OCI-LY1 (cell line): ENCODE measurements at regions not wholly inside any gene's neighbourhood (a gene's known extent, or its start where the extent isn't known, plus 50 kb on each side); places are given as distances from the start of the nearest gene placed in this dataset.

Experiments used
- H2AFZ ChIP-seq: fragments of 200-600 bp; sonication (generic), shearing (Covaris generic); 2 replicates; pipeline ENCODE4 v1.6.0; 2014; ENCODE audit warnings: antibody characterized with exemption, mild to moderate bottlenecking, low read length
- H3F3A ChIP-seq: fragments of 200-600 bp; sonication (generic), shearing (Covaris generic); 2 replicates; pipeline ENCODE4 v1.6.0; 2014; ENCODE audit warnings: mild to moderate bottlenecking, antibody characterized with exemption, low read length, moderate library complexity; ENCODE audit not compliant: insufficient read depth
- H3K27ac ChIP-seq: fragments of 200-600 bp; sonication (generic); 2 replicates; pipeline ENCODE4 v1.5.1; 2014; ENCODE audit warnings: low read length, mixed run types, mild to moderate bottlenecking, low read depth; ENCODE audit not compliant: poor library complexity, severe bottlenecking
- H3K27me3 ChIP-seq: fragments of 200-600 bp; sonication (generic); 2 replicates; pipeline ENCODE4 v1.6.0; 2014; ENCODE audit warnings: antibody characterized with exemption, mild to moderate bottlenecking, low read length, moderate library complexity; ENCODE audit not compliant: insufficient read depth
- H3K36me3 ChIP-seq: fragments of 200-600 bp; sonication (generic); 2 replicates; pipeline ENCODE4 v1.6.1; 2014; ENCODE audit warnings: mild to moderate bottlenecking, antibody characterized with exemption, low read length, moderate library complexity, mixed read lengths; ENCODE audit not compliant: insufficient read depth
- H3K4me1 ChIP-seq: fragments of 200-600 bp; sonication (generic); 2 replicates; pipeline ENCODE4 v1.5.1; 2014; ENCODE audit warnings: mild to moderate bottlenecking, low read length, moderate library complexity; ENCODE audit not compliant: insufficient read depth, severe bottlenecking
- H3K4me2 ChIP-seq: fragments of 200-600 bp; sonication (generic), shearing (Covaris generic); 2 replicates; pipeline ENCODE4 v1.6.1; 2014; ENCODE audit warnings: low read length
- H3K4me3 ChIP-seq: fragments of 200-600 bp; sonication (generic); 2 replicates; pipeline ENCODE4 v1.5.1; 2014; ENCODE audit warnings: low read length, low read depth, mild to moderate bottlenecking, mixed read lengths; ENCODE audit not compliant: poor library complexity, severe bottlenecking
- H3K79me2 ChIP-seq: fragments of 200-600 bp; shearing (Covaris generic); 2 replicates; pipeline ENCODE4 v1.6.1; 2016; ENCODE audit warnings: mixed run types, low read length, mixed read lengths; ENCODE audit not compliant: insufficient read depth
- H3K9ac ChIP-seq: fragments of 200-600 bp; sonication (generic), shearing (Covaris generic); 2 replicates; pipeline ENCODE4 v1.6.1; 2014; ENCODE audit warnings: mild to moderate bottlenecking, low read length, mixed read lengths
- H3K9me2 ChIP-seq: fragments of 200-600 bp; sonication (generic), shearing (Covaris generic); 2 replicates; pipeline ENCODE4 v1.6.1; 2014; ENCODE audit warnings: low read depth, mild to moderate bottlenecking, low read length, mixed read lengths
- H3K9me3 ChIP-seq: fragments of 200-600 bp; shearing (Covaris generic); 2 replicates; pipeline ENCODE4 v1.6.1; 2014; ENCODE audit warnings: low read length, mixed read lengths
- H4K20me1 ChIP-seq: fragments of 200-600 bp; sonication (generic), shearing (Covaris generic); 2 replicates; pipeline ENCODE4 v1.6.0; 2016; ENCODE audit warnings: mild to moderate bottlenecking, low read length; ENCODE audit not compliant: insufficient read depth
- EZH2 ChIP-seq: fragments of 200-600 bp; sonication (generic), shearing (Covaris generic); IDR thresholded peaks from 2 replicates; pipeline ENCODE4 v1.8.0; 2017; ENCODE audit warnings: borderline replicate concordance, mixed run types, mild to moderate bottlenecking, antibody characterized with exemption, low read length, moderate library complexity, mixed read lengths
- TF ChIP-seq, protein P1 (sequence below): fragments of 200-600 bp; sonication (generic), shearing (Covaris generic); IDR thresholded peaks from 2 replicates; pipeline ENCODE4 v1.5.1; 2017; ENCODE audit warnings: mild to moderate bottlenecking, antibody characterized with exemption, low read length, moderate library complexity, mixed read lengths

DNA sequence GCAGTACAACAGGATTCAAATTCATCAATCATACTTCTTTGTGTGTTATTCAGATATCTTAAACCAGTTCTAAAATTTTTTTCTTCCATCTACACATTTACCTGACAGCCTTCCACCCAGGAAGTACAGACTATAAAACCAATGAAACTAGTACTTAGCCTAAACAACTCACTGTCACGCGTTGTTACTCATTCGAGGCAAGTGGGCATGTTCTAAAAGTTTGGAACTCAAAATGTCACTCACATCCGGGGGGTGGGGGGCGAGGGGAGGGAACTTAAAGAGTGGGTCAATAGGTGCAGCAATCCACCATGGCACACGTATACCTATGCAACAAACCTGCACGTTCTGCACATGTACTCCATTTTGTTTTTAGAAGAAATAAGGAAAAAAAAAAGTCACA is 90.4 kb upstream of the PLEKHM1 start:
- Histone ChIP-seq H3K4me1 (peaks cover 40% of the 10 kb centered on the region), H3K9me2 (no peaks in the 10 kb centered on the region), H3K27ac (no peak overlapping the region)

DNA sequence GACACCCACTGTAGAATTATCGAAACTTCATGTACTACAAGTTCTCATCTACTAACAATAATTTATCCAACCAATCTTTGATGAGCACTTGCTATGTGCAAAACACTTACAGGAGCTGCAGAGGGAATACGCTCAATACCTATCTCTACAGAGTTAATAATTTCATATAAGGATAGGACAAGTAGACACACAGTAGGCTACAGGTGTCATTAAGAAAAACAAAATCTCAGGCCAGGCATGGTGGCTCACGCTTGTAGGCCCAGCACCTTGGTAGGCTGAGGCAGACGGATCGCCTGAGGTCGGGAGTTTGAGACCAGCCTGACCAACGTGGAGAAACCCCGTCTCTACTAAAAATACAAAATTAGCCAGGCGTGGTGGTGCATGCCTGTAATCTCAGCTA is 91.3 kb upstream of the PLEKHM1 start:
- Histone ChIP-seq H3K9ac (no peak overlapping the region), H3K27me3 (no peaks in the 10 kb centered on the region), H3K4me3 (no peak overlapping the region), H3K4me1 (peaks cover 38% of the 10 kb centered on the region), H3K9me3 (no peaks in the 10 kb centered on the region), H4K20me1 (no peaks in the 10 kb centered on the region), H3K9me2 (no peaks in the 10 kb centered on the region), H3K4me2 (0 out of 2 replicates have a peak overlapping the region, but pooled peaks have one; percentile 3), H3F3A (no peaks in the 10 kb centered on the region), H2AFZ (no peak overlapping the region), H3K36me3 (peaks cover 27% of the 10 kb centered on the region), H3K79me2 (peaks cover 47% of the 10 kb centered on the region), H3K27ac (no peak overlapping the region)
- TF ChIP-seq, protein P1, sequence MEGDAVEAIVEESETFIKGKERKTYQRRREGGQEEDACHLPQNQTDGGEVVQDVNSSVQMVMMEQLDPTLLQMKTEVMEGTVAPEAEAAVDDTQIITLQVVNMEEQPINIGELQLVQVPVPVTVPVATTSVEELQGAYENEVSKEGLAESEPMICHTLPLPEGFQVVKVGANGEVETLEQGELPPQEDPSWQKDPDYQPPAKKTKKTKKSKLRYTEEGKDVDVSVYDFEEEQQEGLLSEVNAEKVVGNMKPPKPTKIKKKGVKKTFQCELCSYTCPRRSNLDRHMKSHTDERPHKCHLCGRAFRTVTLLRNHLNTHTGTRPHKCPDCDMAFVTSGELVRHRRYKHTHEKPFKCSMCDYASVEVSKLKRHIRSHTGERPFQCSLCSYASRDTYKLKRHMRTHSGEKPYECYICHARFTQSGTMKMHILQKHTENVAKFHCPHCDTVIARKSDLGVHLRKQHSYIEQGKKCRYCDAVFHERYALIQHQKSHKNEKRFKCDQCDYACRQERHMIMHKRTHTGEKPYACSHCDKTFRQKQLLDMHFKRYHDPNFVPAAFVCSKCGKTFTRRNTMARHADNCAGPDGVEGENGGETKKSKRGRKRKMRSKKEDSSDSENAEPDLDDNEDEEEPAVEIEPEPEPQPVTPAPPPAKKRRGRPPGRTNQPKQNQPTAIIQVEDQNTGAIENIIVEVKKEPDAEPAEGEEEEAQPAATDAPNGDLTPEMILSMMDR: no peak
- no peak for TF ChIP-seq EZH2

More for the DNA sequence above, 90.4 kb upstream of the PLEKHM1 start:
- Histone ChIP-seq H3K9ac (no peak overlapping the region), H3K4me2 (peak overlapping the region; percentile 6; the same call in 1 of the 2 replicates), H3K79me2 (peaks cover 53% of the 10 kb centered on the region), H3K36me3 (peaks cover 34% of the 10 kb centered on the region), H3F3A (no peaks in the 10 kb centered on the region), H3K9me3 (no peaks in the 10 kb centered on the region), H3K4me3 (no peak overlapping the region), H4K20me1 (no peaks in the 10 kb centered on the region), H2AFZ (no peak overlapping the region), H3K27me3 (no peaks in the 10 kb centered on the region)
- TF ChIP-seq, protein P1: no peak
- no peak for TF ChIP-seq EZH2

DNA sequence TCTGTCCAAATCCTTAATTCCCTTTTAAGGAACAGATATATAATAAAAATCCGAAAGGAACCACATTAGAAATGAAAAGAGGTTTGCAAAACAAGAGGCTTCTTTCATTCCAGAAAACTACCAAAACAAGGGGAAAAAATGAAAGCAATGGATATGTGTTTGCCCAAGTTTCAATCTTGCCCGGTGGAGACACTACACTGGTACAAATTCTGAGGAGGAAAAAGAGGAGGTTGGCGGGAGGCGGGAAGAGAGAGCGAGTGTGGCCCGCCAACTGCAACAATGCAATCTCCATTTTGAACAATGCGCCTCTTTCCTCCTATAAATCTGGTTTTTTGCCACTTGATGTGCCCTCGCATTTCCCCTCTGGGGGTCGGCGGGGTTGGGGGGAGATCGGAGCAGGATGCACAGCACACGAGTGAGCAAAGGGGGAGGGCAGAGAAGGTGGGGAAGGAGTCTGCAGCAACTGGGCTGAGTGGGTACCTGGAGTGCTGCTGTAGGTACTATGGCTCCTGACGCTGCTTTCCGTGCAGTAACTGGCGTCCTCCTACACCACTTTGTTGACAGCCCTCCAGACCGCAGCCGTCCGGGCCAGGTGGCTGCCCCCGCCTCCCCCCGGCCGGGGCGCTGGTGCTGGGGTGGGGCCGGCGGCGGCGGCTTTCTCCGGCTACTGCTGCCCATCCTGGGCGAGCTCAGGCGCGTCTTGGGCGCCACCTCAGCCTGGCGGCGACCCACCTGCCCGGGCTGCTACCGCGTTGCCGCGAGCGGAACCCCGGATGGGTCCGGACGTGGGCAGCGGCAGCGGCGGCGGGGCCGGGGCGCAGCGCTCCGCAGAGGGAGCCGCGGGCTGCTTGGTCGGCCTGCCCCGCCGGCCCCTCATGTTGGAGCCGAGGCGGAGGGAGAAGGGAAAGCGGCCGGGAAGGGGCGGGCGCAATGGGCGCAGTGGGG is 93.8 kb upstream of the PLEKHM1 start:
- H3K79me2 ChIP-seq: peaks cover 35% of the 10 kb centered on the region
- peak overlapping the region; percentile 2; the same call in 1 of the 2 replicates for H2AFZ ChIP-seq

More for the DNA sequence above, 93.8 kb upstream of the PLEKHM1 start:
- peak overlapping the region; percentile 85 for H3K9ac ChIP-seq
- H3K4me2 ChIP-seq: peak overlapping the region; percentile 95
- peaks cover 18% of the 10 kb centered on the region for H3K36me3 ChIP-seq
- no peaks in the 10 kb centered on the region for H4K20me1 ChIP-seq
- peak overlapping the region; percentile 93 for H3K27ac ChIP-seq
- no peaks in the 10 kb centered on the region for H3K27me3 ChIP-seq
- H3K4me3 ChIP-seq: peak overlapping the region; percentile 75
- H3K9me3 ChIP-seq: no peaks in the 10 kb centered on the region
- no peaks in the 10 kb centered on the region for H3K9me2 ChIP-seq
- no peak for TF ChIP-seq EZH2
- TF ChIP-seq, protein P1: no peak
- H3K4me1 ChIP-seq: peaks cover 33% of the 10 kb centered on the region
- no peaks in the 10 kb centered on the region for H3F3A ChIP-seq
